HG02981 (cell line): ENCODE measurements at regions not wholly inside any gene's neighbourhood (a gene's known extent, or its start where the extent isn't known, plus 50 kb on each side); places are given as distances from the start of the nearest gene placed in this dataset.

Source experiments
- ATAC-seq: cut with Tn5 transposase; IDR thresholded peaks from one replicate; pipeline ENCODE4 v1.9.1; 2021; ENCODE audit warnings: mild to moderate bottlenecking, moderate library complexity; ENCODE audit not compliant: unreplicated experiment

DNA sequence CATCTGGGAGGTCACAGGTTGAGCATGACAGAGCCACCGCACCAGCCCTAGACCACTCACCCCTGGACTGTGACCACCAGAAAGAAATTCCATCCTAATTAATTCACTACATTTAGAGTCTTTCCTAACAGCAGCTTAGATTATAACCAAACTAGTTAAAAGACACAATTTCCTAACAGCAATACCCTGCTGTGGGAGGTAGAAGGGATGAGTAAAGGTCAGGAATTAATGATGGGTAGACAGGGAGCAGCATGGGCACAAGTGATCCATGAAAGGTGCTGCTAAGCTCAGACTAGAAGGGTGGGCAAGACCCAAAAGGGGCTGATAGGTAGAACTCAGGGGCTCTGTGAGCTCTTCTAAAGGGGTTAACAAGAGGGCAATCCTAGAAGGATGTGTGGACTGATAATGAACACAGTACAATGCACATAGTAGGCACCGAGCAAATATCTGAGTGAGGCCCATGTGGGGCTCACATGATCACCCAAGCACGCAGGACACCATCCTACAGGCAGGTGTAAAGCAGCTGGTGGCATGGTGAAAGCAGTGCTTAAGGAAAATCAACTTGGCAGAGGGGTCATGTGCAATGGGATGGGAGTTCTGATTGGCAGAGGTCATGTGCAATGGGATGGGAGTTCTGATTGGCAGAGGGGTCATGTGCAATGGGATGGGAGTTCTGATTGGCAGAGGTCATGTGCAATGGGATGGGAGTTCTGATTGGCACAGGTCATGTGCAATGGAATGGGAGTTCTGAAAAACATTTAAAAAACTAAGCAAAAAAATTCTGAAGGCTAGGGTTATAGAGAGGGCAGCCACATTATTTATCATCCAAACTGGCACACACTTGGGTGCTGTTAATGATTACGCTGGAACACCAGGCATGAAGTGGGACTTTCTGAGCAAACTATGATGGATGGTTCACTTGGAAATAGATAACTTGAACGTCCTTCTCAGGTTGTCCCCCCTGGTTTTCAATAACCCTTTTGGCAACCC, 188.2 kb upstream of the FOXQ1 start:
- no peak for ATAC-seq

DNA sequence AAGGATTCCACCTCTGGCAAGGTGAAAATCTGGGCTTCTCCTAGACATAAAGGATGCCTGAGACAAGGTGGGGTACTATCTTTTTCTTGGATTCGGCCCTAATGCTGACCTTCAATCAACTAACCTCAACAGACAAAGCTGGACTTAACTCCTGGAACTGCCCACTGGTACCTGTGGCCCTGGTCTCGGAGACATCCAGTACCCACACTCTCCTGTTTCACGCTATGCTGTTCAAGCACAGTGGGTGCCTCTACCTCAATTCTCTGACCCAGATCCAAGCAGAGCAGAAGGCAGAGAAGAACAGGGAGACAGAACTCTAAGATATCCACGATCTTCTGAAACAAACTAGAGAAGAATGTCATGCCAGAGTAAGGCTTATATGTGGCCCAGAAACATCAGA, 189.8 kb upstream of the FOXQ1 start:
- no peak for ATAC-seq

DNA sequence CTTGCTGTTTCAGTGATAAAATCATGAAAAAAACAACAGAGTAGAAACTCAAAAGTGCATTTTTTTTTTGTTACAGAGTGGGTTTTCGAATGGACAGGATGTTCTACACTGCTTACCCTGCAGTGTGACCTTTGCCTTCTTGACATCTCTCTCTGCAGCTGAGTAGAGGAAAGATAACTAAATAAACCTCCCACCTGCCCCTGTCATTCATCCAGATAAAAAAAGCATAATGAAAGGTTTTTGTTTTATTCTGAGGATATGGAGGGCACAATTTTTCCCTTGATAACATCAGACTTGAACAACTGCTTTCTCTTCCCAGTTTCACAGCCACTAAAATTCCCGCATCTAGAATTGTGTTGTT, 193.6 kb upstream of the FOXQ1 start:
- ATAC-seq = no peak

DNA sequence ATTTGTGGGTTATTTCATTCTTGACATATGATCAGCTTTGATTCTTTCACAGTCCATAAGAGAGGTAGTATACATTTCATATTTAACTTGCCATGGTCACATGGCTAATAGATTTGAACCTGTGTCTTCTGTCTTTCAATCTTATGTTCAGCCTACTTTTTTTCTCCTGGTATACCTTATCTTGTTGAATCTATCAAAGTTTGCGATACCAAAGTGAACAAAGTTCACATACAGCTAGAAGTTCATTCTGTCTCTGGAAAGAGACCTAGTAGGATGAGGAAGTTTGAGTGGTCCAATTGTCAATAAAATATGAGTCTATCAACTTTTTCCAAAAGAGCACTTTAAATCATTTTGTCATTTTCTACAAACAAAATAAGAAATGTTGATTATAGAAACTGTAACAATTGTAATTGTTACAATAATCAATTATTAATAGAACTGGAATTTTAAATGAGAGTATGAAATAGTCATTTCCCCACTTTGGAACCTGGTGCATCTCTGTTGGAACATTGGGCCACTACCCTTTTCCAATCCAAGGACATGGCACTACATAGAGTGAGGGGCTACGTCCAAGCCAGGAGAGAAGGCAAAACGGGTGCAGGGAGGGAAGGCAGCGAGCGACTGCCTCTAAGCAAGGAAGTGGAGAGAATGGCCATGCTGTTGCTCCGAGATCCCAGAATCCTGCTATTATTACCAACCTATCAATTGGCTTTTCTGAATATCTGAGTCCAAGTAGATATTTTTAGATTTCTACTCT, 194.2 kb upstream of the FOXQ1 start:
- ATAC-seq = no peak

- ATAC-seq = no peak
These were observed 195.7 kb upstream of the FOXQ1 start for GRCh38 chr6:1116149-1116548.

DNA sequence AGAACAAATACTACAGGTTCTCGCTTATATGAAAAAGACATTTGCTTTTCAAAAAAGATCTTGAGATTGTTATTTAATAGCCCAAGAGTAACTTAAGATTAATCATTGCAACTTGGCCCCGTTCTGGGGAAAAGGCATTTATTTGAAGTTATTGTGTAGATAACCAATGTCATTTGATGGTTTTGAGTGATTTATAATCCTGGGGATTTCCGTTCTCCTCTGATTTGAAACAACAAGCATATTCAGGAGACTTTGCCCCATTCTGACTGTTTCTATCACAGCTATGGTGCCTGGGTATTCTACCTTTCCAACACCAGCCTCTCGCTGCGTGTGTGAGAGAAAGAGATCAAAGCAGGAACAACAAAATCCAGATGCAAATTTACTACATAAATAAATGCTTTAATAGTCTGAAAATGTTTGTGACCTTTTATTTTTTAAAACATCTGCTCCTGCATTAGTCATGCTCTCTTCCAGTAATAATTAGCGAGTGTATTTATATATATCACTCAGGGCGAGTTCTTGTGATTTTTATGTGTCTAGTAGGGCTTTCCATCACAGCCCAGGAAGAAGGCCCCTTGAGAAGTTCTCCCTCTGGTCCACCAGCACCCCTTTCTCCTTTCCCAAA, 197.9 kb upstream of the FOXQ1 start:
- no peak for ATAC-seq

DNA sequence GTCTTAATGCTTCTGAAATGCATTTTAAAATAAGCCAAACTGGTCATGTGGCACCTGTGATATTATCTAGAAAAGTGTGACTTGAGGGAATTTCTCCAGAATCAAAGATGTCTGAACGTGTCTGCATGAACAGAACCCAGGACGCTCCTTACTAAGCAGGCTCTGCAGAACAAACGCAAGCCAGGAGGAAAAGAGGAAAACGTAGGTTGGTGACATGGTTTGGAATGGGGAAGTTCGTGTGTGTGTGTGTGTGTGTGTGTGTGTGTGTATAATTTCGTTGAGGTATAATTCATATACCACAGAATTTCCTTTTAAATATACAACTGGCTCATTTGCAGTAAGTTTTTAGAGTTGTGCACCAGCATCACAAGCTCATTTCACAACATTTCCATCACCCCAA, 200.5 kb upstream of the FOXQ1 start:
- no peak for ATAC-seq

- no peak for ATAC-seq
These were observed 201.0 kb upstream of the FOXQ1 start for GRCh38 chr6:1110941-1111349.

DNA sequence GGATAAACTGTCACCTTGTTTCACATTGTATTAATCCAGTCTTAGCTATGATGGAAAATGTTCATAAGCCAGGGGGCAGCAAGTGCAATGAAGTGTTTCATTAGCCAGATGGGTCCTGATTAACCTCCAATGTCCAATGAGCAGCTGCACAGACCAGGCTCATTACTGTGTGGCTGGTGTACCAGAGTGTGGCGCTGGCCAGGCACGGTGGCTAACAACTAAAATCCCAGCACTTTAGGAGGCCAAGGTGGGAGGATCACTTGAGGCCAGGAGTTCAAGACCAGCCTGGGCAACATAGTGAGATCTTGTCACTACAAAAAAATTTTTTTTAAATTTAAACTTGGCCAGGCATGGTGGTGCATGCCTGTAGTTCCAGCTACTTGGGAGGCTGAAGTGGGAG, 201.7 kb upstream of the FOXQ1 start:
- no peak for ATAC-seq

- no peak for ATAC-seq
These were observed 202.8 kb upstream of the FOXQ1 start for GRCh38 chr6:1109134-1109533.

GRCh38 chr6:1108198-1108597, 203.7 kb upstream of the FOXQ1 start:
- no peak for ATAC-seq

DNA sequence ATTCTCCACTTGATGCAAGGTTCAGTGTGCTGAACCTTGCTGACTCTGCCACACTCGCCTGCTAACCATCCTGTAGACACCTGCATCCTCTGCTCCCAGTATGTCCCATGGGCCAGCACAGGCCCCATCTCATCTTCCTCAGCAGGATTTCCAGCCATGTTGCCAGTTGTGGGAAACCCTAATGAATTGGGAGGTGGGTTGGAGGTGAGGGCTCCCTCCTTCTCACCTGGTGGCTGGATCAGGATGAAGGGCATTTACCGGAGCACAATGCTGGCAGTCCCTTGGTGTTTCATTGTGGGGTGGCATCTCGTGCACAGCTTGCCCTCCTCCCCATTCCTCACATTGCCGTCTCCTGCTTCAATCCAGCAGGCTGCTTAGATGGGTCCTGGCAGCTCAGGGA, 204.3 kb upstream of the FOXQ1 start:
- no peak for ATAC-seq

GRCh38 chr6:1105833-1106400, 206.0 kb upstream of the FOXQ1 start:
- no peak for ATAC-seq

DNA sequence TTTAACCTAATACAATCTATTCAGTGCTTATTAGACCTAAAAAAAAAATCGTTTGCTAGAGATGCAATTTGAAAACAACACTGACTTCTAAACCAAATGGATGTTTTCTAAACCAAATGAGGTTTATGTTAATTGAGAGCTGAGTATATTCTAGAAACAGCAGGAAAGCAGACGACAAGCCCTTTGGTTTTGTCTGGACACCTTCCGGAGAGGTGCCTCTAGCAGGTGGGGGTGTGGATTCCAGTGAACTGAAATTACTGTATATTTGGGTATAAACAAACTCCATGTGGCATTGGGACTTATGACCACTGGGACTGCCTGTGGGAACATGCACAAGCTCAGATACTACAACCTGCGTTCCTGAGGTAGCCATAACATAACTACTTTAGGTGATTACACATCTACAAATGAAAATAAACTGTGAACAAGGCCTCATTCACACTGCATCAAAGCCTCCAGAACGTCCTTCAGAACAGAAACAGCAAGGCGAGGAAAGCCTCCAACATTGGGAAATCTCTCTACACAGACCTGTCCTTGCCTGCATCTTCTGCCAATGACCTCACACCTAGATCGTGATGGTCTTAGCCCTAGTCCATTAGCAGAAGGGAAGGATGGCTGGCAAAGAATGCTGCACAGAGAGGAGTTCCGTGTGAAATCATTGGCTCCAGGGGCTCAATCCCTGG, 206.8 kb upstream of the FOXQ1 start:
- ATAC-seq = no peak

GRCh38 chr6:1103945-1104623, 207.8 kb upstream of the FOXQ1 start:
- no peak for ATAC-seq

DNA sequence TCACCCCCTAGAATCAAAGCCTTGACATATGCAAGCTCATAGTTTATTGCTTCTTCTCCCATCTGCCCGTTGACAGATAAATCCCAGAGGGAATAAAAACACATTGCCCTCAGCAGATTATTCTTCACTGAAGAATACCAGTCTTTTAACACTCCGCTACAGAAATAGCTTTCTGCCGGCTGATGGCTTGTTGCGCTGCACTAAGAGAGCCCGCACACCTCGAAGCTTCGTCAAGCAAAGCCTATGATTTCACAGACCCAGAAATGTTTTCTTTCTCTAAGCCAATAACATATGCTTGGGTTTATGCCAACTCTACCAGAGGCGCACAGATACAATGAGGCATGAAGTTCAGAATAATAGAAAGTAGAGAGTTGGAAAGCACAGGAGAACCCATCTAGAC, 208.9 kb upstream of the FOXQ1 start:
- ATAC-seq = no peak

DNA sequence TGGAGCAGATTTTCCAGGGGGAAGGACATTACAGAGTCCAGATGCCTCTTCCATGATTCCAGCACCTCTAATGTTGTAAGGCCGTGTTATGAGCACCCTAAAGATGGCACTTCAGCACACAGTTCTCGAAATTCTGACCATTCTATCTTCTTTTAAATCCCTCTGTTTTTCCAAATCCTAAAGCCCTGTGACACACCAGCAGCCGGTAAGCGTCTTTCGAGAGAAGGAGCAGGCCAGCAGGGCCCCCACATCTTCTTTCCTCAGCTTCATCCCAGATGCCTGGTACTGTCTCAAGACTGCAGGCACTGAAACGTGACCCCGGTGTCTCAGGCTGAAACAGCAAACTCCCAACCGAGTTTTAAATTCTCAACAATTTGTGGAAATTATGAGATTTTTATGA, 211.6 kb upstream of the FOXQ1 start:
- no peak for ATAC-seq

- no peak for ATAC-seq
These were observed 212.6 kb upstream of the FOXQ1 start for GRCh38 chr6:1099264-1099663.

- ATAC-seq = no peak
These were observed 214.7 kb upstream of the FOXQ1 start for GRCh38 chr6:1096967-1097765.
